ENCODE measurements at regions not wholly inside any gene's neighbourhood (a gene's known extent, or its start where the extent isn't known, plus 50 kb on each side); places are given as distances from the start of the nearest gene placed in this dataset.

DNA sequence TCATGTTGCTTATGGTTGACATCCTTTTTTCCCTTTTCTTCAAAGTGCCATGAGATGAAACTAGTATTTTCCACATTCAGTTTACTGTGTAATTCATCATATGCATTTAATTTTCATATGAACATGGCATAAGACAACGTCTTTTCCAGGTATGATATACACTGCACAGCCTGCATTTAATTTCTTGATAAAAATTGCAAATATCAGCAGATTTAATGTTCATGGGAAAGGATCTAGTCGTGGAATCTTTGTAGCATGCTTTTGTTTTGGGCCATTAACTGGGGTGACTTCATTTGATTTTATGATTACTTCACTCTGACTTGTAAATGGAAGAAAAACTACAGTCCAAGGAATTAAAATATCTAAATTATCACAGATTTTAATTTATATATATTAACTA is 837.3 kb downstream of the IPMK start:
- H3K27ac Mint-ChIP-seq (ENCODE audit: unreplicated experiment) = no peak overlapping the region
- H3K36me3 Mint-ChIP-seq (ENCODE audit: unreplicated experiment) = no peaks in the 10 kb centered on the region
- H3K4me3 Mint-ChIP-seq (ENCODE audit: unreplicated experiment) = no peak overlapping the region
- H3K4me1 Mint-ChIP-seq (ENCODE audit: unreplicated experiment) = no peaks in the 10 kb centered on the region
- no peaks in the 10 kb centered on the region for H3K27me3 Mint-ChIP-seq (ENCODE audit: unreplicated experiment)
- no peaks in the 10 kb centered on the region for H3K9me3 Mint-ChIP-seq (ENCODE audit: unreplicated experiment)
- TF ChIP-seq CTCF (IDR thresholded peaks at IDR 0.05) = no peak
- no peak for DNase-seq (ENCODE audit: extremely low spot score, unreplicated experiment)

- Mint-ChIP-seq H3K4me1 (ENCODE audit: unreplicated experiment) (no peaks in the 10 kb centered on the region), H3K27ac (ENCODE audit: unreplicated experiment) (no peak overlapping the region), H3K9me3 (ENCODE audit: unreplicated experiment) (peaks cover 7% of the 10 kb centered on the region), H3K27me3 (ENCODE audit: unreplicated experiment) (peaks cover 2% of the 10 kb centered on the region), H3K36me3 (ENCODE audit: unreplicated experiment) (no peaks in the 10 kb centered on the region), H3K4me3 (ENCODE audit: unreplicated experiment) (no peak overlapping the region)
- no peak for DNase-seq (ENCODE audit: extremely low spot score, unreplicated experiment)
- no peak for TF ChIP-seq CTCF (IDR thresholded peaks at IDR 0.05)
Measured at GRCh38 chr10:57420881-57421280, 846.8 kb downstream of the IPMK start.

- Mint-ChIP-seq H3K9me3 (ENCODE audit: unreplicated experiment) (peaks cover 11% of the 10 kb centered on the region), H3K36me3 (ENCODE audit: unreplicated experiment) (no peaks in the 10 kb centered on the region), H3K4me3 (ENCODE audit: unreplicated experiment) (no peak overlapping the region), H3K4me1 (ENCODE audit: unreplicated experiment) (no peaks in the 10 kb centered on the region), H3K27me3 (ENCODE audit: unreplicated experiment) (peaks cover 2% of the 10 kb centered on the region), H3K27ac (ENCODE audit: unreplicated experiment) (no peak overlapping the region)
- no peak for DNase-seq (ENCODE audit: extremely low spot score, unreplicated experiment)
- no peak for TF ChIP-seq CTCF (IDR thresholded peaks at IDR 0.05)
Measured at GRCh38 chr10:57418476-57418875, 849.2 kb downstream of the IPMK start.

GRCh38 chr10:57395923-57396322 is 871.8 kb downstream of the IPMK start:
- no peak for DNase-seq (ENCODE audit: extremely low spot score, unreplicated experiment)
- no peak for TF ChIP-seq CTCF (IDR thresholded peaks at IDR 0.05)
- no peaks in the 10 kb centered on the region for H3K36me3 Mint-ChIP-seq (ENCODE audit: unreplicated experiment)
- no peak overlapping the region for H3K4me3 Mint-ChIP-seq (ENCODE audit: unreplicated experiment)
- H3K27me3 Mint-ChIP-seq (ENCODE audit: unreplicated experiment) = no peaks in the 10 kb centered on the region
- H3K4me1 Mint-ChIP-seq (ENCODE audit: unreplicated experiment) = no peaks in the 10 kb centered on the region
- H3K27ac Mint-ChIP-seq (ENCODE audit: unreplicated experiment) = no peak overlapping the region
- H3K9me3 Mint-ChIP-seq (ENCODE audit: unreplicated experiment) = no peaks in the 10 kb centered on the region

GRCh38 chr10:57367412-57367811 is 900.3 kb downstream of the IPMK start:
- Mint-ChIP-seq H3K4me1 (ENCODE audit: unreplicated experiment) (no peaks in the 10 kb centered on the region), H3K36me3 (ENCODE audit: unreplicated experiment) (no peaks in the 10 kb centered on the region), H3K4me3 (ENCODE audit: unreplicated experiment) (no peak overlapping the region), H3K27me3 (ENCODE audit: unreplicated experiment) (no peaks in the 10 kb centered on the region), H3K27ac (ENCODE audit: unreplicated experiment) (no peak overlapping the region), H3K9me3 (ENCODE audit: unreplicated experiment) (no peaks in the 10 kb centered on the region)
- no peak for TF ChIP-seq CTCF (IDR thresholded peaks at IDR 0.05)
- DNase-seq (ENCODE audit: extremely low spot score, unreplicated experiment) = no peak

All from osteocyte (in vitro differentiated cells).